ENCODE measurements at regions not wholly inside any gene's neighbourhood (a gene's known extent, or its start where the extent isn't known, plus 50 kb on each side); places are given as distances from the start of the nearest gene placed in this dataset.

GRCh38 chr2:114161371-114161770 is 271.5 kb downstream of the ACTR3 start:
- no peaks in the 10 kb centered on the region for H3K4me1 Mint-ChIP-seq (ENCODE audit: unreplicated experiment)
- TF ChIP-seq, protein P1, sequence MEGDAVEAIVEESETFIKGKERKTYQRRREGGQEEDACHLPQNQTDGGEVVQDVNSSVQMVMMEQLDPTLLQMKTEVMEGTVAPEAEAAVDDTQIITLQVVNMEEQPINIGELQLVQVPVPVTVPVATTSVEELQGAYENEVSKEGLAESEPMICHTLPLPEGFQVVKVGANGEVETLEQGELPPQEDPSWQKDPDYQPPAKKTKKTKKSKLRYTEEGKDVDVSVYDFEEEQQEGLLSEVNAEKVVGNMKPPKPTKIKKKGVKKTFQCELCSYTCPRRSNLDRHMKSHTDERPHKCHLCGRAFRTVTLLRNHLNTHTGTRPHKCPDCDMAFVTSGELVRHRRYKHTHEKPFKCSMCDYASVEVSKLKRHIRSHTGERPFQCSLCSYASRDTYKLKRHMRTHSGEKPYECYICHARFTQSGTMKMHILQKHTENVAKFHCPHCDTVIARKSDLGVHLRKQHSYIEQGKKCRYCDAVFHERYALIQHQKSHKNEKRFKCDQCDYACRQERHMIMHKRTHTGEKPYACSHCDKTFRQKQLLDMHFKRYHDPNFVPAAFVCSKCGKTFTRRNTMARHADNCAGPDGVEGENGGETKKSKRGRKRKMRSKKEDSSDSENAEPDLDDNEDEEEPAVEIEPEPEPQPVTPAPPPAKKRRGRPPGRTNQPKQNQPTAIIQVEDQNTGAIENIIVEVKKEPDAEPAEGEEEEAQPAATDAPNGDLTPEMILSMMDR (conservative IDR thresholded peaks at IDR 0.05): no peak
- no peaks in the 10 kb centered on the region for H3K36me3 Mint-ChIP-seq
- DNase-seq (ENCODE audit: extremely low spot score, unreplicated experiment): no peak
- H3K9me3 Mint-ChIP-seq: peaks cover 4% of the 10 kb centered on the region
- H3K27ac Mint-ChIP-seq: no peak overlapping the region
- no peaks in the 10 kb centered on the region for H3K27me3 Mint-ChIP-seq
- H3K4me3 Mint-ChIP-seq: no peak overlapping the region

GRCh38 chr2:114167799-114168198 is 274.6 kb upstream of the DPP10 start:
- H3K27ac Mint-ChIP-seq: no peak overlapping the region
- TF ChIP-seq, protein P1 (conservative IDR thresholded peaks at IDR 0.05): no peak
- H3K27me3 Mint-ChIP-seq: peaks cover 3% of the 10 kb centered on the region
- H3K9me3 Mint-ChIP-seq: peaks cover 4% of the 10 kb centered on the region
- no peaks in the 10 kb centered on the region for H3K36me3 Mint-ChIP-seq
- no peaks in the 10 kb centered on the region for H3K4me1 Mint-ChIP-seq (ENCODE audit: unreplicated experiment)
- DNase-seq (ENCODE audit: extremely low spot score, unreplicated experiment): no peak
- H3K4me3 Mint-ChIP-seq: no peak overlapping the region

DNA sequence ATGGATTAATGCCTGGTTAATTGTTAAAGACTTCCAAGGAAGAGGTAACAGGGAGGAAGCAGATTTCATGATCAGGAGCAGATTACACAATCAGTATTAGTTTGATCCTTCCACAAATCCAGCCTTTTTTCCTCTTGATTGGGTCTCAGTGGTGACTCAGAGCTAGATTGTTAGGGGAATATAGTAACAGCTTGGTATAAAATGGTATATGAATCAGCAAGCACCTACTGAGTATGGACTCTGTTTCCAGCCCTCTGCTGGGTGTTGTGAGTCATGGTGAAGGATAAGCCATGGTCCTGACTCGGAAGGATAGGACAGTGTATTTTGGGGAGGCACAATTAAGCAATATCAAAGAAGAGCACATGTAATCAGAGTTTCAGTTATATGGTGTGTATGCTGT is 272.4 kb upstream of the DPP10 start:
- Mint-ChIP-seq H3K36me3 (no peaks in the 10 kb centered on the region), H3K4me3 (no peak overlapping the region), H3K27ac (no peak overlapping the region), H3K4me1 (ENCODE audit: unreplicated experiment) (no peaks in the 10 kb centered on the region), H3K9me3 (peaks cover 4% of the 10 kb centered on the region), H3K27me3 (peaks cover 3% of the 10 kb centered on the region)
- TF ChIP-seq, protein P1 (conservative IDR thresholded peaks at IDR 0.05): no peak
- no peak for DNase-seq (ENCODE audit: extremely low spot score, unreplicated experiment)

DNA sequence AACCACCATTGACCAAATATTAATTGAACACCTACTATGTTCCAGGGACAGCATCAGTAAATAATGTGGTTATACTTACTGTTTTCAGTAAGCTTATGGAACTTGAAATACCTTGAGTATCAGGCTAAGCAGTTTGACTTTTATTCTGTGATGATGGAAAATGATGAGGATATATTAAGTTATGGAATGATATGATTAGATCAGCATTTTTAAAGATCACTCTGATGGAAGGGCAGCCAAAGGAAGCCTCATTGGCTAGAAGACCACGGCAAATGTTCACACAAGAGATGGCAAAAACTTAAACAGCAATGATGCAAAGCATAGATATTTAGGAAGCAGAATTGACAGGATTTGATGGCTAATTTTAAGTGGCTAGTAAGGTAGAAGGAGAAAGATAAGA is 266.9 kb upstream of the DPP10 start:
- no peaks in the 10 kb centered on the region for H3K27me3 Mint-ChIP-seq
- no peaks in the 10 kb centered on the region for H3K9me3 Mint-ChIP-seq
- H3K4me3 Mint-ChIP-seq: no peak overlapping the region
- DNase-seq (ENCODE audit: extremely low spot score, unreplicated experiment): no peak
- H3K36me3 Mint-ChIP-seq: no peaks in the 10 kb centered on the region
- no peak overlapping the region for H3K27ac Mint-ChIP-seq
- TF ChIP-seq, protein P1 (conservative IDR thresholded peaks at IDR 0.05): no peak
- H3K4me1 Mint-ChIP-seq (ENCODE audit: unreplicated experiment): no peaks in the 10 kb centered on the region

- DNase-seq (ENCODE audit: extremely low spot score, unreplicated experiment): no peak
- Mint-ChIP-seq H3K9me3 (no peaks in the 10 kb centered on the region), H3K27me3 (no peaks in the 10 kb centered on the region), H3K4me1 (ENCODE audit: unreplicated experiment) (no peaks in the 10 kb centered on the region), H3K36me3 (no peaks in the 10 kb centered on the region), H3K4me3 (no peak overlapping the region), H3K27ac (no peak overlapping the region)
- TF ChIP-seq, protein P1 (conservative IDR thresholded peaks at IDR 0.05): no peak
Measured at GRCh38 chr2:114185501-114185900, 256.9 kb upstream of the DPP10 start.

DNA sequence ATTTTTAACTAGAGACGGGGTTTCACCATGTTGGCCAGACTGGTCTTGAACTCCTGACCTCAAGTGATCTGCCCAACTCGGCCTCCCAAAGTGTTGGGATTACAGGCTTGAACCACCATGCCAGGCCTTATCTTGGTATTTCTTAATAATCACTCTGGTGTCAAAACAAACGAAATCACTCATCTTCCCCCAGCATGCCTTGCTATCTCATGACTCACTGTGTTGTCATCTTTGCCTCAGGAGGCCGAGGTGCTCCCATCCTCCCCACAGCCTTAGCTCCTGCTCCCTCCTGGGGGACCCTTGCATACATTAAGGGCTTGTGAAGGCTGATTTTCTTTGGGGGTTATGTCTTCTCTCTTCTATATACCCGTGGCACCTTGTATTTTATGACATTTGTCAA is 250.1 kb upstream of the DPP10 start:
- TF ChIP-seq, protein P1 (conservative IDR thresholded peaks at IDR 0.05): no peak
- Mint-ChIP-seq H3K9me3 (no peaks in the 10 kb centered on the region), H3K4me1 (ENCODE audit: unreplicated experiment) (no peaks in the 10 kb centered on the region), H3K27me3 (no peaks in the 10 kb centered on the region), H3K36me3 (no peaks in the 10 kb centered on the region), H3K4me3 (no peak overlapping the region), H3K27ac (no peak overlapping the region)
- DNase-seq (ENCODE audit: extremely low spot score, unreplicated experiment): no peak

All from type B pancreatic cell (in vitro differentiated cells).